Liver (tissue), 7 donors: ENCODE measurements at regions not wholly inside any gene's neighbourhood (a gene's known extent, or its start where the extent isn't known, plus 50 kb on each side); places are given as distances from the start of the nearest gene placed in this dataset.

Source experiments
- DNase-seq: peaks from one replicate; pipeline ENCODE4 v3.0.0-alpha.2; 2017; ENCODE audit warnings: low spot score
- H3K27ac ChIP-seq, 2 donors: one replicate each; pipeline ENCODE4 v1.7.0; 2013; ENCODE audit warnings: inconsistent platforms in 2 of 2, low read length in 2 of 2, control low read depth in 1 of 2, low read depth in 1 of 2, mild to moderate bottlenecking in 1 of 2
- H3K27me3 ChIP-seq, 4 donors: one replicate each; pipeline versions ENCODE4 v1.6.1 to v1.7.0; 2013; ENCODE audit warnings: low read length in 3 of 4, inconsistent platforms in 1 of 4, mild to moderate bottlenecking in 1 of 4, moderate library complexity in 1 of 4; ENCODE audit not compliant: control insufficient read depth in 4 of 4, insufficient read depth in 4 of 4
- H3K36me3 ChIP-seq, 4 donors: one replicate each; pipeline versions ENCODE4 v1.6.1 to v1.7.0; 2013; ENCODE audit warnings: low read length in 3 of 4, mild to moderate bottlenecking in 3 of 4, low read depth in 1 of 4, moderate library complexity in 1 of 4; ENCODE audit not compliant: control insufficient read depth in 4 of 4, insufficient read depth in 3 of 4
- H3K4me1 ChIP-seq, 4 donors: one replicate each; pipeline versions ENCODE4 v1.6.1 to v1.7.0; 2013; ENCODE audit warnings: low read length in 3 of 4, mild to moderate bottlenecking in 3 of 4, moderate library complexity in 1 of 4; ENCODE audit not compliant: control insufficient read depth in 4 of 4, insufficient read depth in 4 of 4
- H3K4me3 ChIP-seq, 3 donors: one replicate each; pipeline versions ENCODE4 v1.6.1 to v1.7.0; 2013; ENCODE audit warnings: low read length in 3 of 3, control low read depth in 1 of 3, low read depth in 1 of 3, mild to moderate bottlenecking in 1 of 3
- H3K9ac ChIP-seq, 2 donors: one replicate each; pipeline ENCODE4 v1.7.0; 2013; ENCODE audit warnings: low read length in 2 of 2, mild to moderate bottlenecking in 2 of 2, moderate library complexity in 2 of 2, control low read depth in 1 of 2, low read depth in 1 of 2
- H3K9me3 ChIP-seq, 4 donors: one replicate each; pipeline versions ENCODE4 v1.6.1 to v1.7.0; 2013; ENCODE audit warnings: low read length in 3 of 4; ENCODE audit not compliant: control insufficient read depth in 4 of 4
- FOXA1 ChIP-seq: IDR thresholded peaks from 2 replicates; pipeline ENCODE4 v1.6.1; 2016; ENCODE audit warnings: antibody characterized with exemption
- GABPA ChIP-seq, 2 donors: IDR thresholded peaks in 1 of 2; conservative IDR thresholded peaks in 1 of 2; 2 replicates each; pipeline ENCODE4 v1.6.1; 2016; ENCODE audit warnings: antibody characterized with exemption in 2 of 2, mild to moderate bottlenecking in 1 of 2, moderate library complexity in 1 of 2
- HNF4A ChIP-seq, 2 donors: conservative IDR thresholded peaks; 2 replicates each; pipeline ENCODE4 v1.6.1; 2016; ENCODE audit warnings: antibody characterized with exemption in 2 of 2, mild to moderate bottlenecking in 2 of 2
- NR2F2 ChIP-seq: IDR thresholded peaks from 2 replicates; pipeline ENCODE4 v1.6.1; 2016; ENCODE audit warnings: antibody characterized with exemption
- RAD21 ChIP-seq, 2 donors: IDR thresholded peaks; 2 replicates each; pipeline ENCODE4 v1.6.1; 2016; ENCODE audit warnings: antibody characterized with exemption in 2 of 2, mild to moderate bottlenecking in 2 of 2
- REST ChIP-seq: IDR thresholded peaks from 2 replicates; pipeline ENCODE4 v1.6.1; 2016; ENCODE audit warnings: antibody characterized with exemption, mild to moderate bottlenecking
- SP1 ChIP-seq: IDR thresholded peaks from 2 replicates; pipeline ENCODE4 v1.6.1; 2018; ENCODE audit warnings: antibody characterized with exemption, mild to moderate bottlenecking
- TAF1 ChIP-seq: conservative IDR thresholded peaks from 2 replicates; pipeline ENCODE4 v1.6.1; 2016; ENCODE audit warnings: antibody characterized with exemption, mild to moderate bottlenecking
- YY1 ChIP-seq: IDR thresholded peaks from 2 replicates; pipeline ENCODE4 v1.6.1; 2016; ENCODE audit warnings: antibody characterized with exemption, mild to moderate bottlenecking
- WGBS: extraction: QIAGEN DNeasy Blood & Tissue Kit; methylation state at CpG from one replicate; pipeline ENCODE4 v1.1.7; 2013; 5-methylcytosine and 5-hydroxymethylcytosine counted together
- donor health status: healthy.
- donor health status: healthy.
- donor health status: healthy.
- donor health status: healthy.

- TF ChIP-seq REST: peak; percentile 78
- no peak for TF ChIP-seq NR2F2
Measured at GRCh38 chr3:102673271-102674115, 238.7 kb downstream of the ZPLD1 start (continued).

GRCh38 chr3:102674284-102674683 lies 239.5 kb downstream of the ZPLD1 start:
- Histone ChIP-seq H3K27ac (peak overlapping the region; percentile 85 to 90), H3K4me3 (peak overlapping the region in 2 of 3 donors; percentile 59 to 90), H3K27me3 (no peaks in the 10 kb centered on the region), H3K9me3 (no peaks in the 10 kb centered on the region), H3K9ac (peak overlapping the region; percentile 61 to 90), H3K4me1 (peaks cover 0 to 36% (median 34%) of the 10 kb centered on the region in 4 donors), H3K36me3 (no peaks in the 10 kb centered on the region)
- TF ChIP-seq SP1 (no peak), YY1 (peak; percentile 5)
- DNase-seq: no peak
- WGBS: 48% methylated on average over 7 of the region's 7 CpGs

GRCh38 chr3:102676424-102676823 lies 241.6 kb downstream of the ZPLD1 start:
- Histone ChIP-seq H3K9ac (no peak overlapping the region), H3K27ac (no peak overlapping the region), H3K4me3 (no peak overlapping the region), H3K4me1 (peaks cover 0 to 28% (median 21%) of the 10 kb centered on the region in 4 donors), H3K27me3 (no peaks in the 10 kb centered on the region), H3K36me3 (no peaks in the 10 kb centered on the region), H3K9me3 (no peaks in the 10 kb centered on the region)
- no peak for DNase-seq
- no peak for TF ChIP-seq NR2F2
- no peak for TF ChIP-seq RAD21 (IDR thresholded peaks at IDR 0.05)
- no peak for TF ChIP-seq TAF1
- no peak for TF ChIP-seq FOXA1

- no peak for DNase-seq
- Histone ChIP-seq H3K27me3 (no peaks in the 10 kb centered on the region), H3K4me1 (no peaks in the 10 kb centered on the region), H3K9me3 (no peaks in the 10 kb centered on the region), H3K9ac (no peak overlapping the region), H3K27ac (no peak overlapping the region), H3K4me3 (no peak overlapping the region), H3K36me3 (no peaks in the 10 kb centered on the region)
- TF ChIP-seq GABPA (IDR thresholded peaks at IDR 0.05 in 1 of 2, conservative IDR thresholded peaks at IDR 0.05 in 1 of 2): no peak
- TF ChIP-seq HNF4A (conservative IDR thresholded peaks at IDR 0.05): no peak
Measured at GRCh38 chr3:102682741-102683140, 247.9 kb downstream of the ZPLD1 start.
